ENCODE measurements at regions not wholly inside any gene's neighbourhood (a gene's known extent, or its start where the extent isn't known, plus 50 kb on each side); places are given as distances from the start of the nearest gene placed in this dataset.

GRCh38 chr6:153882411-153882810, 156.6 kb upstream of the OPRM1 start:
- no peak for DNase-seq (ENCODE audit: low read depth in 1 of 2, low spot score in 1 of 2)

GRCh38 chr6:153873541-153873940, 165.5 kb upstream of the OPRM1 start:
- no peak for DNase-seq (ENCODE audit: low read depth in 1 of 2, low spot score in 1 of 2)

- no peak for DNase-seq (ENCODE audit: low read depth in 1 of 2, low spot score in 1 of 2)
These were observed 166.1 kb upstream of the OPRM1 start for GRCh38 chr6:153872946-153873345.

- DNase-seq (ENCODE audit: low read depth in 1 of 2, low spot score in 1 of 2) = no peak
These were observed 176.1 kb upstream of the OPRM1 start for GRCh38 chr6:153862927-153863326.

DNA sequence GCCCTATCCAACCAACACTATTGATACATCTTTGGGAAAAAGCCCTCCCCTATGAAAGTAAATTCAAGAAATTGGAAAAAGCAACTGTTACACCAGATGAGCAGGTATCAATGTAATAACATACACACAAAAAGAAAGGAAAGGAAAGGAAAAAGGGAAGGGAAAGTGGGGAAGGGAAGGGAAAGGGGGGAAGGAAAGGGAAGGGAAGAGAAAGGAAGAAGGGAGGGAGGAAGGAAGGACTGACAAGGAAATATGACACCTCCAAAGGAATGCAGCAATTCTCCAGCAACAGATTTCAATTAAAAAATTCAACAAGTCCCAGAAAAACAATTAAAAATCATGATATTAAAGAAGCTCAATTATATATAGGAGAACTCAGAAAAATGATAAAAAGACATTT, 176.9 kb upstream of the OPRM1 start:
- no peak for DNase-seq (ENCODE audit: low read depth in 1 of 2, low spot score in 1 of 2)

GRCh38 chr6:153858529-153858928, 180.5 kb upstream of the OPRM1 start:
- no peak for DNase-seq (ENCODE audit: low read depth in 1 of 2, low spot score in 1 of 2)

DNA sequence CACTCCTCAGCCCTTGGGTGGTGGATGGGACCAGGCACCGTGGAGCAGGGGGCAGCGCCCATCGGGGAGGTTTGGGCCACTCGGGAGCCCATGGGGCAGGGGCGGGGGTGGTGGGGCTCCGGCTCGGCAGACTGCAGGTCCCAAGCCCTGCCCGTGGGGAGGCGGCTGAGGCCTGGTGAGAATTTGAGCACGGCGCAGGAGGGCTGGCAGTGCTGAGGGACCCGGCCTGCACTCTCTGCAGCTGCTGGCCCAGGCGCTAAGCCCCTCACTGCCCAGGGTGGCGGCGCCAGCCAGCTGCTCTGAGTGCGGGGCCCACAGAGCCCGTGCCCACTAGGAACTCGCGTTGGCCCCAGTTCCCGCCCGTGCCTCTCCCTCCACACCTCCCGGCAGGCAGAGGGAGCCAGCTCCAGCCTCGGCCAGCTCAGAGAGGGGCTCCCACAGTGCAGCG, 182.1 kb upstream of the OPRM1 start:
- DNase-seq (ENCODE audit: low read depth in 1 of 2, low spot score in 1 of 2) = no peak

- DNase-seq (ENCODE audit: low read depth in 1 of 2, low spot score in 1 of 2) = no peak
These were observed 186.6 kb upstream of the OPRM1 start for GRCh38 chr6:153852481-153852880.

DNA sequence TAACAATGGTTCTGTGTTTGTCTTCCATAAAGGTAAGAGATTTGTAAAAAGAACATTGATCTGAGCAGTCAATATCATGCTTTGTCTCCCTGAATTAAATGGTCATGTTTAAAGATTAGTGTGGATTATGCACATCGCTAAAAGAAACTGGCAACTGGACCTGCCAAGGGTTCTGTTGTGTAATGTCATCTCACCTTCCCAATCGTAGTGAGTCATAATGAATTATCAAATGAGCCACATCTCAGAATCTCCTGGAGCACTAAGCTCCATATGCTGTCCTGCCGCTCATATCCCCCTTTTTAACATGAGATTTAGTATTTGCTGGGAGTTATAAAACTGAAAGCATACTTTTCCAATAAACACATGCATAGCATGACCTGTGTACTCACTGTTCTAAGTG, 187.0 kb upstream of the OPRM1 start:
- no peak for DNase-seq (ENCODE audit: low read depth in 1 of 2, low spot score in 1 of 2)

- no peak for DNase-seq (ENCODE audit: low read depth in 1 of 2, low spot score in 1 of 2)
These were observed 189.8 kb upstream of the OPRM1 start for GRCh38 chr6:153849072-153849779.

DNA sequence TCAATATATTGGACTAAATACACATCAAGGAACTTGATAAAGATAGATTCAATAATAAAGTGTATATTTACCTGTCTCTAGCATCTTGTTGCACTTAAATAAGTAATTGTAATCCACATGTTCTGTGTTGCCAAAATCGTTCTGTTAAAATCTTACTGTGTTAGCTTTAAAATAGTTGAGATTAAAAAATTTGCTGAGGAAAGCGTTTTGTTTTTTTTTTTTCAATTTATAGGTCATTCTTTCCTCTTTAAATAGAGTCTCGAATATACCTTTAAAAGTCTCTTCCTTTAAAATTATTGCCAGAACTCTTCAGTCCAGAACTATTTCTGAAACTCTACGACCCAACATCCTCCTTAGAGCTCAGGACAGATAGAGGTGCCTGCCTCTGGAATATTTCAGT, 195.6 kb upstream of the OPRM1 start:
- DNase-seq (ENCODE audit: low read depth in 1 of 2, low spot score in 1 of 2) = no peak

GRCh38 chr6:153842491-153842890, 196.5 kb upstream of the OPRM1 start:
- DNase-seq (ENCODE audit: low read depth in 1 of 2, low spot score in 1 of 2) = no peak

GRCh38 chr6:153840039-153840850, 198.8 kb upstream of the OPRM1 start:
- DNase-seq (ENCODE audit: low read depth in 1 of 2, low spot score in 1 of 2) = no peak

GRCh38 chr6:153832543-153832942, 206.5 kb upstream of the OPRM1 start:
- DNase-seq (ENCODE audit: low read depth in 1 of 2, low spot score in 1 of 2) = no peak

DNA sequence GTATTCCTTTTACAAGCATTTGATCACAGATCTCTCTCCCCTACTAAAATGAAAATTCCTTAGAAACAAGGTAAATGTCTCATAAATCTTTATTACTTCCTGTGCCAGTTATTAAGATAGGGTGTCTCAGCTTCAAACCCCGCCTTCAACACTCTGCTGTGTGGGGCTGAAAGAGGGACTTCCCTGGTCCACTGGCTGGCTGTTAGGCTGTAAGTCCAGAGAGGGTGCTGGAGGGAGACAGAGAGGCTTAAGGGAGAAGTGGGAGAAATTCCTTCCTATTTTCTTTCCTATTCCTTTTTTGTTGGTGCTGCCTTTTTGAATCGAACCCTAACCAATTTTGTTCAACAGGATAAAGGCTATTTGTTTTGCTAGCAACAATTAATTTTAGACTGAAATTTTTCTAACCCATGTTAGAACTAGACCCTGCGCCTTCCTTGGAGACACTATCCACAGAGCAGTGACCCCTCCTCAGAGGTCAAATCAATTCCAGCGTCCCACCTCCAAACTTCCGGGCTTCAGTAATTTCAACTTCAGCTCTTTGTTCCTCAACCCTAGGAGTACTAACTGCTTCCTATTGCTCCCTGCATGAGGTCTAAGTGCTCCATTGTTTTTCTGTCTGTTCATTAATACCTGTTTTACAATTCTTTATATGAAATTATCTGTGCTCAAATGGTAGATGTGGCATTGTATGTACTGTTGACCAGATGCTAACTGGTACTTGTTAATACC, 207.5 kb upstream of the OPRM1 start:
- no peak for DNase-seq (ENCODE audit: low read depth in 1 of 2, low spot score in 1 of 2)

GRCh38 chr6:153817173-153817572, 221.9 kb upstream of the OPRM1 start:
- no peak for DNase-seq (ENCODE audit: low read depth in 1 of 2, low spot score in 1 of 2)

- no peak for DNase-seq (ENCODE audit: low read depth in 1 of 2, low spot score in 1 of 2)
These were observed 222.7 kb upstream of the OPRM1 start for GRCh38 chr6:153816366-153816765.

- DNase-seq (ENCODE audit: low read depth in 1 of 2, low spot score in 1 of 2) = no peak
These were observed 224.9 kb upstream of the OPRM1 start for GRCh38 chr6:153814136-153814535.

DNA sequence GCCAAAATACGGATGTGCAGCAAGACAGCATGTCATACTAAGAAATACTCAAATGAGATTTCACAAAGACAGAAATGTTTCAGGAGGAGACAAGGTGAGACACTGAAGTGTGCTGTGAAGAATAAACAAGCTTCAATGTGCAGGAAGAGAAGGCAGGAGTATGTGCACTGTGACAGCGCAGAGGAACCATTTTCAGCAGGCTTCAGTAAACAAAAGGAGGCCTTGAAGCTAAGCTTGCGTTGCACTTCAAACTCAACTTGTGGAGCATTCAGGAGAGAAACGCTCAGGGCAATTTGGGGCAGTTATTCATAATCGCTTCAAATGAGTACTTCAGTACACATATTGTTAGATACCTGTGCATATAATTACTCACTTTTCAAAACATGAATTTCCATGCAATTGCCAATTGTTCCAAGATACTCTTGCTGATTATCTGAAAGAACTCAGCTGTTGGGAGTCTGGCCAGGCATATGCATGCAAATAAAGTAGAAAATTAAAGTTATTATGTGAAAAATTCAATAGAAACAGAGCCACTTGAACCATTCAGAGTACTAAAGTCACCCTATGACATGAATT, 234.2 kb upstream of the OPRM1 start:
- DNase-seq (ENCODE audit: low read depth in 1 of 2, low spot score in 1 of 2) = no peak

- no peak for DNase-seq (ENCODE audit: low read depth in 1 of 2, low spot score in 1 of 2)
These were observed 237.1 kb upstream of the OPRM1 start for GRCh38 chr6:153801917-153802316.

- no peak for DNase-seq (ENCODE audit: low read depth in 1 of 2, low spot score in 1 of 2)
These were observed 238.4 kb upstream of the OPRM1 start for GRCh38 chr6:153800580-153801188.
